ENCODE measurements at regions not wholly inside any gene's neighbourhood (a gene's known extent, or its start where the extent isn't known, plus 50 kb on each side); places are given as distances from the start of the nearest gene placed in this dataset.

DNA sequence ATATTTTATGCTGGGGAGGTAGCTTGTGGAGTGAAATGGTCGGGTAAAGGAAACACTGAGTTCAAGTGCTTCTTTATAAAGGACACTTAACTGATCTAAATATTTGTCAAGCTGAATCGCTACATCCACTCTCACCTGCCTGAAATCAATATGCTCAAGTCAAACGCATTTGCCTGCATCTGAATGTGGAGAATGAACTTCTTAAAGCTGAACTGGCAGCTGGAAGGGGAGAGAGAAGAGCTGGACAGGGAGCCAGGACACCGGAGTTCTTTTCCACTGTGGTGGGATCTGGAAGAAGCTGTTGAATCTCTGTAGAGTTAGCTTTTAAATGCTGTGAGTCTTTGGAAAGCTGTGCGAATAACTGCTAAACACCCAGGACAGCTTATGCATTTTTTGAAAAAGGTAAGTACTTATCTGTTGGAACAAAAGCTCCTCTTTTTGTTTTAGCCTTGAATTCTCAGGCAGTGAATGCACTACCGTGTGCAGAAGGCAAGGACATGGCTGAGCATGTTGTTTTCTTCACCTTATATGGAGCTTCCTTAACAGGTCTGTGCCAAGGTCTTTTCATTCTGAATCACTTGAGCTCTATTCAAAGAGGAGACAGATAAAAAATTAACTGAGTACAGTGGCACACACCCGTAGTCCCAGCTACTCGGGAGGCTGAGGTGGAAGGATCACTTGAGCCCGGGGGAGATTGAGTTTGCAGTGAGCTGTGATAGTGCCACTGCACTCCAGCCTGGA, 74.2 kb upstream of the KLF7 start:
- Mint-ChIP-seq H3K36me3 (peaks cover 0 to 2% (median 0%) of the 10 kb centered on the region in 3 donors), H3K27me3 (no peaks in the 10 kb centered on the region), H3K4me3 (no peak overlapping the region), H3K4me1 (no peaks in the 10 kb centered on the region), H3K27ac (no peak overlapping the region), H3K9me3 (no peaks in the 10 kb centered on the region)
- Histone ChIP-seq H3K27me3 (ENCODE audit: insufficient read depth, low read length, poor library complexity, severe bottlenecking) (no peaks in the 10 kb centered on the region), H3K27ac (ENCODE audit: low read depth, low read length) (no peak overlapping the region), H3K9me3 (ENCODE audit: low read length) (no peaks in the 10 kb centered on the region), H3K4me3 (ENCODE audit: low read length) (no peak overlapping the region), H3K4me1 (ENCODE audit: insufficient read depth, low read length) (peaks cover 28% of the 10 kb centered on the region), H3K36me3 (ENCODE audit: insufficient read depth, low read length) (no peaks in the 10 kb centered on the region)
- CTCF ChIA-PET = no interaction called here
- POLR2A ChIA-PET = no interaction called here
- DNase-seq = no peak

DNA sequence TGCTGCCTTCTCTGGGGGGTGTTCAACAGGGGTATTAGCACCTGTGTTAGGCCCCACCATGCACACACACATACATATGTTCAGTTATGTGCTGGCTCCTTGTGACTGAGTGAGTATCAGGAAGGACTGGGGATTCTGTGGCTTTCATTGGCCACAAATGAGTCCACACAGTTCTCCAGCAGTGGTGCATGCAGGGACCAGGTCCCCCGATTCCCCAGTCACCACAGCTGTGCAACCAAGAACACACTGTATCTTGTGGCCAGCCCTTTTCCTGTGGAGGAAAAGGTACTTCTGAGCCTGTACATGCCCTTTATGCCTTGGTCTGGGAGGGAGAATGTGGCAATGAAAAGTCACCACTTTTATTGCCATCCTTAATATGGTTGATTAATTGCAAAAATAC, 74.9 kb upstream of the KLF7 start:
- no peak overlapping the region for H3K27ac ChIP-seq (ENCODE audit: low read depth, low read length)
- no peaks in the 10 kb centered on the region for H3K27me3 ChIP-seq (ENCODE audit: insufficient read depth, low read length, poor library complexity, severe bottlenecking)
- peaks cover 28% of the 10 kb centered on the region for H3K4me1 ChIP-seq (ENCODE audit: insufficient read depth, low read length)
- H3K9me3 ChIP-seq (ENCODE audit: low read length) = no peaks in the 10 kb centered on the region
- no peak overlapping the region for H3K27ac Mint-ChIP-seq
- peaks cover 0 to 2% (median 0%) of the 10 kb centered on the region in 3 donors for H3K36me3 Mint-ChIP-seq
- no peak overlapping the region for H3K4me3 Mint-ChIP-seq
- H3K36me3 ChIP-seq (ENCODE audit: insufficient read depth, low read length) = no peaks in the 10 kb centered on the region
- H3K4me1 Mint-ChIP-seq = no peaks in the 10 kb centered on the region
- no peaks in the 10 kb centered on the region for H3K27me3 Mint-ChIP-seq
- no peak for DNase-seq
- H3K9me3 Mint-ChIP-seq = no peaks in the 10 kb centered on the region
- POLR2A ChIA-PET = no interaction called here
- H3K4me3 ChIP-seq (ENCODE audit: low read length) = no peak overlapping the region
- CTCF ChIA-PET = no interaction called here

DNA sequence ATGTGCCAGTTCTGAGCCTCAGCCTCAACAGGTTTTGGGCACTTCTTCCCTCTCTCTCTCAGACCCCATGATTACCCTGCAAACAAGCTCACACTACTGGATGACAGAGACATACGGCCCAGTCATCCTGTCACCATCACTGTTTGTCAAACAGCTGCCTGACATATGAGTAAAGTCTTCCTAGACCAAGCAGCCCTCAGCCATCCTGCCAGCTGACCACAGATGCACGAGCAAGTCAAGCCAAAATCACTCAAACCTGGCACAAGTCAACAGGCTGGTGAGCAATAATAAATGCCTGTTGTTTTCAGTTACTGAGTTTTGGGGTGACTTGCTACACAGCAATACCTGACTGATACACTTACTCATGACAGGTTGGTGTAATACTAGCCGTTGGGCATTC, 75.5 kb upstream of the KLF7 start:
- Histone ChIP-seq H3K9me3 (ENCODE audit: low read length) (no peaks in the 10 kb centered on the region), H3K36me3 (ENCODE audit: insufficient read depth, low read length) (no peaks in the 10 kb centered on the region), H3K4me3 (ENCODE audit: low read length) (no peak overlapping the region), H3K27ac (ENCODE audit: low read depth, low read length) (no peak overlapping the region), H3K27me3 (ENCODE audit: insufficient read depth, low read length, poor library complexity, severe bottlenecking) (no peaks in the 10 kb centered on the region), H3K4me1 (ENCODE audit: insufficient read depth, low read length) (peaks cover 28% of the 10 kb centered on the region)
- H3K27me3 Mint-ChIP-seq = no peaks in the 10 kb centered on the region
- H3K4me1 Mint-ChIP-seq = no peaks in the 10 kb centered on the region
- POLR2A ChIA-PET = no interaction called here
- DNase-seq = no peak
- no peak overlapping the region for H3K4me3 Mint-ChIP-seq
- CTCF ChIA-PET = no interaction called here
- H3K36me3 Mint-ChIP-seq = peaks cover 0 to 1% (median 0%) of the 10 kb centered on the region in 3 donors
- H3K9me3 Mint-ChIP-seq = no peaks in the 10 kb centered on the region
- H3K27ac Mint-ChIP-seq = no peak overlapping the region

DNA sequence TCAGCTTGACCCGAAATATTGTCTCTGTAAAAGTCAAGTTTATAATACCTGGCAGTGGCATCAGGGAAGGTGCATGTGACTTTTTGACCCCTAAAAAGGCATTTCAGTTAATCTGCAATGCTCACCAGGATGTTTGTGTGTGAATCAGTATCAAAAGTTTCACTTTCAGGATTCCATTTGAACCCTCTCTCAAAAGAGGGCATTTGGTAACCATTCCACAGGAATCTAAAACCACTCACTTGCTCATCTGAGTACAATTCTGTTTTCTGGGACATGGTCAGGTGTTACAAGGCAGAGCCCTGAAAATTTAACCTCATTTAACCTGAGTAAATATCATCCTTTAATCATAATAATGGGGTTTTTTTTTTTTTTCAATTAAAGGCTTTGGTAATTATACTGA, 77.9 kb upstream of the KLF7 start:
- no peaks in the 10 kb centered on the region for H3K9me3 ChIP-seq (ENCODE audit: low read length)
- H3K27ac ChIP-seq (ENCODE audit: low read depth, low read length) = no peak overlapping the region
- Mint-ChIP-seq H3K36me3 (no peaks in the 10 kb centered on the region), H3K27ac (no peak overlapping the region), H3K27me3 (no peaks in the 10 kb centered on the region), H3K4me3 (no peak overlapping the region), H3K4me1 (no peaks in the 10 kb centered on the region), H3K9me3 (no peaks in the 10 kb centered on the region)
- ChIA-PET CTCF (no interaction called here), POLR2A (no interaction called here)
- no peaks in the 10 kb centered on the region for H3K27me3 ChIP-seq (ENCODE audit: insufficient read depth, low read length, poor library complexity, severe bottlenecking)
- H3K4me1 ChIP-seq (ENCODE audit: insufficient read depth, low read length) = peaks cover 25% of the 10 kb centered on the region
- H3K4me3 ChIP-seq (ENCODE audit: low read length) = no peak overlapping the region
- no peaks in the 10 kb centered on the region for H3K36me3 ChIP-seq (ENCODE audit: insufficient read depth, low read length)
- DNase-seq = no peak

DNA sequence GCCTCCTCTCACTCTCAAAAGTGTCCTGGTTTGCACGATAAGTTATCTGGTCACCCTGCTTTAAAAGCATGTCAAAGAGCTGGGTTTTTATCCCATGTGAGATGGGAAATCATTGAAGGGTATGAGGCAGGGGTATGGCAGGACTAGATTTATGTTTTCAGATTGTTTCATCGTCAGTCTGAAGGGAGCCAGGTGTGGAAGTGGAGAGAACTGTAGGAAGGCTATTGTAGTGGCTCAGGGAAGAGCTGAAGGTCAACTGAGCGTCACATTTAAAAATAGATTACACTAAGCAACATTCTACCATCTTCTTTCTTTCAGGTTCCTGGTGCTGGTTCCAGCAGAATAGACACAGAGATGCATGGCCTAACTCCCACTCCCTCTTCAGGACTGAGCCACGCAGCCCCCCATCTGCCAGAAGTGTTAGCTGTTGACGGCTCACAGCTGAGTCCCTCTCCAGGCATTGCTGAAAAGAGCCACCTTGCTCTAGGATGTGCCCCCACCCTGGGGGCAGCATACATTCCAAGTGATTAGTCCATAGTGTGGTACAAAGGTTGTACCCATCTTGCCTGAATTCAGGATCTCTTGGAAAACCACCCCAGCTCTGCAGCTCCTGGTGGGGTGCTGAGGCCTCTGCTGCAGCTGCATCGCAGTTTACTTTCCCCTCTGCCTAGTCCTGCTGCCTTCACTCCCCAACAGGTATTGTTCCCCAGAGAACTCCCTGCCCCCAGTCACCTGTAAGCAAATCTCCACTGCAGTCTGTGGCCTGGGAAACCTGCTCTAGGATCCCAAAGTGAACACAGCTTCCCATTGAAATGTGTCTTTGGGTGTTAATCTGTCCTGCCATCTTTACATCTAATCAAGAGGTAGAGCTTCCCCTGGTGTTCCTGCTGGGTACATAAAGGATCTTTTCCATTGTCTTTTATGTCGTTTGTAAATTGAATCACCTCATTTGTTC, 79.5 kb upstream of the KLF7 start:
- CTCF ChIA-PET = interaction anchor here (1.2 kb wide), 1 partner anchor 10 kb away, joined by 3 read pairs; no protein-coding TSS in a partner anchor
- Mint-ChIP-seq H3K27me3 (no peaks in the 10 kb centered on the region), H3K36me3 (no peaks in the 10 kb centered on the region), H3K9me3 (no peaks in the 10 kb centered on the region), H3K4me1 (no peaks in the 10 kb centered on the region), H3K27ac (no peak overlapping the region), H3K4me3 (no peak overlapping the region)
- Histone ChIP-seq H3K9me3 (ENCODE audit: low read length) (no peaks in the 10 kb centered on the region), H3K27ac (ENCODE audit: low read depth, low read length) (no peak overlapping the region), H3K27me3 (ENCODE audit: insufficient read depth, low read length, poor library complexity, severe bottlenecking) (no peaks in the 10 kb centered on the region), H3K4me3 (ENCODE audit: low read length) (no peak overlapping the region), H3K36me3 (ENCODE audit: insufficient read depth, low read length) (no peaks in the 10 kb centered on the region), H3K4me1 (ENCODE audit: insufficient read depth, low read length) (peaks cover 9% of the 10 kb centered on the region)
- DNase-seq = no peak
- POLR2A ChIA-PET = no interaction called here

DNA sequence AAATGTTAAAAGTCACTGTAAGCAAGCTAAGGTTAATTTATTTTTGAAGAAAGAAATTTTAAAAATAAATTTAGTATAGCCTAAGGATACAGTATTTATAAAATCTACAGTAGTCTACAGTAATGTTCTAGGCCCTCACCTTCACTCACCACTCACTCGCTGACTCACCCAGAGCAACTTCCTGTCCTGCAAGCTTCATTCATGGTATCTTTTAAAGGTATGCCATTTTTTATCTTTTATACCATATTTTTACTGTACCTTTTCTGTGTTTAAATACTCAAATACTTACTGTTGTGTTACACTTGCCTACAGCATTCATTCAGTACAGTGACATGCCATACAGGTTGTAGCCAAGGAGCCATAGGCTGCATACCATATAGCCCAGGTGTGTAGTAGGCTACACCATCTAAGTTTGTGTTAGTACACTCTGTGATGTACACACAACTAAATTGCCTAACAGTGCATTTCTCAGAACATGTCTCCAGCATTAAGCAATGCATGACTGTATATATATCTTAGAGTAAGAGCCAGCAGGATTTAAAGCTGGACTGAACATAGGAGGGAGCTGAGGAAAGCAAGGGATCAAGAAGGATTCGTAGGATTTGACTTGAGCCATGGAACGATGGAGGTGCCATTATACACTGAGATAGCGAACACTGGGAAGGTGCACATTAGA, 83.1 kb upstream of the KLF7 start:
- H3K27me3 Mint-ChIP-seq = no peaks in the 10 kb centered on the region
- no peaks in the 10 kb centered on the region for H3K9me3 Mint-ChIP-seq
- H3K27ac Mint-ChIP-seq = no peak overlapping the region
- ChIA-PET CTCF (no interaction called here), POLR2A (no interaction called here)
- no peaks in the 10 kb centered on the region for H3K9me3 ChIP-seq (ENCODE audit: low read length)
- no peaks in the 10 kb centered on the region for H3K27me3 ChIP-seq (ENCODE audit: insufficient read depth, low read length, poor library complexity, severe bottlenecking)
- DNase-seq = no peak
- no peaks in the 10 kb centered on the region for H3K36me3 Mint-ChIP-seq
- no peak overlapping the region for H3K27ac ChIP-seq (ENCODE audit: low read depth, low read length)
- no peaks in the 10 kb centered on the region for H3K36me3 ChIP-seq (ENCODE audit: insufficient read depth, low read length)
- H3K4me3 ChIP-seq (ENCODE audit: low read length) = no peak overlapping the region
- H3K4me3 Mint-ChIP-seq = no peak overlapping the region
- no peaks in the 10 kb centered on the region for H3K4me1 Mint-ChIP-seq
- H3K4me1 ChIP-seq (ENCODE audit: insufficient read depth, low read length) = no peaks in the 10 kb centered on the region

DNA sequence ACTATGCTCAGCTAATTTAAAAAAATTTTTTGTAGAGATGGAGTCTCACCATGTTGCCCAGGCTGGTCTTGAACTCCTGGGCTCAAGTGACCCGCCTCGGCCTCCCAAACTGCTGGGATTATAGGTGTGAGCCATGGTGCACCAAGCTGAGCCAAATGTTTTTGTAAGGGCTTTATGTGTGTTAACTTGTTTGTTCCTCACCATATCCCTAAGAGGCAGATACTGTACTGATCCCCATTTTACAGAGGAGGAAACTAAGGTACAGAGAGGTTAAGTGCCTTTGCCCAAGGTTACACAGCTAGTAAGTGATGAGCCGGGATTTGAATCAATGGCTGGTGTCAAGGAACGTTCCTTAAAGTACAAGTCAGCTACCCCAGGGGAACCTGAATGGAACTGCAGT, 85.3 kb upstream of the KLF7 start:
- Mint-ChIP-seq H3K4me3 (no peak overlapping the region), H3K36me3 (no peaks in the 10 kb centered on the region), H3K4me1 (no peaks in the 10 kb centered on the region), H3K27me3 (peaks cover 0 to 5% of the 10 kb centered on the region in 2 donors), H3K9me3 (no peaks in the 10 kb centered on the region), H3K27ac (no peak overlapping the region)
- H3K36me3 ChIP-seq (ENCODE audit: insufficient read depth, low read length) = no peaks in the 10 kb centered on the region
- ChIA-PET POLR2A (no interaction called here), CTCF (interaction anchor here (0.9 kb wide), 1 partner anchor 10 kb away, joined by 4 read pairs; no protein-coding TSS in a partner anchor)
- no peaks in the 10 kb centered on the region for H3K27me3 ChIP-seq (ENCODE audit: insufficient read depth, low read length, poor library complexity, severe bottlenecking)
- no peaks in the 10 kb centered on the region for H3K4me1 ChIP-seq (ENCODE audit: insufficient read depth, low read length)
- no peak for DNase-seq
- no peak overlapping the region for H3K4me3 ChIP-seq (ENCODE audit: low read length)
- no peaks in the 10 kb centered on the region for H3K9me3 ChIP-seq (ENCODE audit: low read length)
- no peak overlapping the region for H3K27ac ChIP-seq (ENCODE audit: low read depth, low read length)

DNA sequence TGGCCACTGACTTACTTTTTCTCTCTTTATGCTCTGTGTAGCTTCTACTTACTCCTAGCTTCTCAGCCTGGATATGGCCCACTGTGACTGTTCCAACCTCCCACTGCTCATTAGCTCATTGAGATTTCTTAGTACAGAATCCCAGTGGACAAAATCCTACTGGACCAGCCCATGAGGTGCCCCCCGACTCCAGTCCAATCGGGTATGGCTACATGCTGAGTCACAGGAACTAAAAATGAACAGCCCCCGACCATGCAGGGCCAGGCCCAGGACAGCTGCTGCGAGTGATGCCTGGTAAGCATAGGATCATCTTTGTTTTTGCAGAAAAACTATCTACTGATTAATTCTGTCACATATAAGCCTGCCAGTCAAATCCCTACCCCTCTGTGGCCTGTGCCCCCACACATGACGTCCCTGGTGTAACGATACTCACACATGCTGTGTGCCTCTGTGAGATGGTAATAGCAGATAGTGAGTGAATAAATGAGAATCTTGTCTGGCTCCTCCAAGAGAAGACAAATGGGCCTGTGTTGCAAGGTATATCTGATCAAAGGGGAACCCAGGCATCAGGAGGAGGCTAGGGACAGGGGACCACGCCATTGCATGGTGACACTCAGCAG, 85.9 kb upstream of the KLF7 start:
- H3K27ac Mint-ChIP-seq = peak overlapping the region in 1 of 8 donors; percentile 20
- H3K9me3 Mint-ChIP-seq = no peaks in the 10 kb centered on the region
- ChIA-PET POLR2A (no interaction called here), CTCF (no interaction called here)
- no peaks in the 10 kb centered on the region for H3K4me1 Mint-ChIP-seq
- Histone ChIP-seq H3K9me3 (ENCODE audit: low read length) (no peaks in the 10 kb centered on the region), H3K4me1 (ENCODE audit: insufficient read depth, low read length) (no peaks in the 10 kb centered on the region), H3K27me3 (ENCODE audit: insufficient read depth, low read length, poor library complexity, severe bottlenecking) (no peaks in the 10 kb centered on the region), H3K36me3 (ENCODE audit: insufficient read depth, low read length) (no peaks in the 10 kb centered on the region), H3K27ac (ENCODE audit: low read depth, low read length) (no peak overlapping the region), H3K4me3 (ENCODE audit: low read length) (no peak overlapping the region)
- no peaks in the 10 kb centered on the region for H3K36me3 Mint-ChIP-seq
- H3K4me3 Mint-ChIP-seq = no peak overlapping the region
- H3K27me3 Mint-ChIP-seq = peaks cover 4 to 5% of the 10 kb centered on the region in 2 donors
- no peak for DNase-seq

Data from CD8-positive, alpha-beta memory T cell (primary cell).